ENCODE measurements at regions not wholly inside any gene's neighbourhood (a gene's known extent, or its start where the extent isn't known, plus 50 kb on each side); places are given as distances from the start of the nearest gene placed in this dataset.

GRCh38 chr1:93744299-93744988 is 62.8 kb upstream of the BCAR3 start:
- peaks cover 9% of the 10 kb centered on the region for H3K9me3 Mint-ChIP-seq (ENCODE audit: low read depth, unreplicated experiment)
- no peak for DNase-seq
- H3K36me3 Mint-ChIP-seq (ENCODE audit: insufficient read depth, unreplicated experiment) = no peaks in the 10 kb centered on the region
- CTCF ChIA-PET = no interaction called here
- no TSS peak for BruUV-seq (replicated peaks)
- no peak for TF ChIP-seq CTCF (IDR thresholded peaks at IDR 0.05; ENCODE audit: unreplicated experiment)
- H3K27me3 Mint-ChIP-seq (ENCODE audit: unreplicated experiment) = peaks cover 21% of the 10 kb centered on the region
- intact Hi-C loops (cut with micrococcal nuclease; ENCODE audit: unreplicated experiment) = no loop called here
- H3K27ac Mint-ChIP-seq (ENCODE audit: unreplicated experiment) = no peak overlapping the region
- H3K4me3 Mint-ChIP-seq (ENCODE audit: low read depth, unreplicated experiment) = no peak overlapping the region
- H3K4me1 Mint-ChIP-seq (ENCODE audit: low read depth, unreplicated experiment) = no peaks in the 10 kb centered on the region

GRCh38 chr1:93743465-93743864 is 61.8 kb upstream of the BCAR3 start:
- CTCF ChIA-PET = no interaction called here
- Mint-ChIP-seq H3K27me3 (ENCODE audit: unreplicated experiment) (peaks cover 21% of the 10 kb centered on the region), H3K27ac (ENCODE audit: unreplicated experiment) (no peak overlapping the region), H3K4me3 (ENCODE audit: low read depth, unreplicated experiment) (no peak overlapping the region), H3K9me3 (ENCODE audit: low read depth, unreplicated experiment) (peaks cover 9% of the 10 kb centered on the region), H3K36me3 (ENCODE audit: insufficient read depth, unreplicated experiment) (no peaks in the 10 kb centered on the region), H3K4me1 (ENCODE audit: low read depth, unreplicated experiment) (no peaks in the 10 kb centered on the region)
- DNase-seq = no peak
- intact Hi-C loops (cut with micrococcal nuclease; ENCODE audit: unreplicated experiment) = no loop called here
- no peak for TF ChIP-seq CTCF (IDR thresholded peaks at IDR 0.05; ENCODE audit: unreplicated experiment)
- BruUV-seq (replicated peaks) = no TSS peak

GRCh38 chr1:93740601-93741031 is 59.0 kb upstream of the BCAR3 start:
- Mint-ChIP-seq H3K27me3 (ENCODE audit: unreplicated experiment) (no peaks in the 10 kb centered on the region), H3K27ac (ENCODE audit: unreplicated experiment) (no peak overlapping the region), H3K36me3 (ENCODE audit: insufficient read depth, unreplicated experiment) (no peaks in the 10 kb centered on the region), H3K4me1 (ENCODE audit: low read depth, unreplicated experiment) (no peaks in the 10 kb centered on the region), H3K4me3 (ENCODE audit: low read depth, unreplicated experiment) (no peak overlapping the region), H3K9me3 (ENCODE audit: low read depth, unreplicated experiment) (no peaks in the 10 kb centered on the region)
- no TSS peak for BruUV-seq (replicated peaks)
- TF ChIP-seq CTCF (IDR thresholded peaks at IDR 0.05; ENCODE audit: unreplicated experiment) = no peak
- no peak for DNase-seq
- CTCF ChIA-PET = no interaction called here
- intact Hi-C loops (cut with micrococcal nuclease; ENCODE audit: unreplicated experiment) = no loop called here

GRCh38 chr1:93740157-93740556 is 58.5 kb upstream of the BCAR3 start:
- BruUV-seq (replicated peaks) = no TSS peak
- TF ChIP-seq CTCF (IDR thresholded peaks at IDR 0.05; ENCODE audit: unreplicated experiment) = no peak
- CTCF ChIA-PET = interaction anchor here (0.5 kb wide), 1 partner anchor 436 kb away, joined by 3 read pairs; no protein-coding TSS in a partner anchor
- H3K27ac Mint-ChIP-seq (ENCODE audit: unreplicated experiment) = no peak overlapping the region
- H3K36me3 Mint-ChIP-seq (ENCODE audit: insufficient read depth, unreplicated experiment) = no peaks in the 10 kb centered on the region
- no peak for DNase-seq
- no peaks in the 10 kb centered on the region for H3K9me3 Mint-ChIP-seq (ENCODE audit: low read depth, unreplicated experiment)
- H3K4me1 Mint-ChIP-seq (ENCODE audit: low read depth, unreplicated experiment) = no peaks in the 10 kb centered on the region
- H3K27me3 Mint-ChIP-seq (ENCODE audit: unreplicated experiment) = no peaks in the 10 kb centered on the region
- intact Hi-C loops (cut with micrococcal nuclease; ENCODE audit: unreplicated experiment) = no loop called here
- H3K4me3 Mint-ChIP-seq (ENCODE audit: low read depth, unreplicated experiment) = no peak overlapping the region
